Neural progenitor cell (in vitro differentiated cells): ENCODE measurements at regions not wholly inside any gene's neighbourhood (a gene's known extent, or its start where the extent isn't known, plus 50 kb on each side); places are given as distances from the start of the nearest gene placed in this dataset.

ENCODE experiments used
- EZH2phosphoT487 ChIP-seq: fragments of 200-600 bp; sonication (generic); IDR thresholded peaks from 2 replicates; pipeline ENCODE4 v1.6.1; 2017; ENCODE audit warnings: antibody characterized with exemption
- TF ChIP-seq, protein P1 (sequence below): fragments of 200-600 bp; sonication (generic); IDR thresholded peaks from 2 replicates; pipeline ENCODE4 v1.5.1; 2017; ENCODE audit warnings: antibody characterized with exemption, mild to moderate bottlenecking

DNA sequence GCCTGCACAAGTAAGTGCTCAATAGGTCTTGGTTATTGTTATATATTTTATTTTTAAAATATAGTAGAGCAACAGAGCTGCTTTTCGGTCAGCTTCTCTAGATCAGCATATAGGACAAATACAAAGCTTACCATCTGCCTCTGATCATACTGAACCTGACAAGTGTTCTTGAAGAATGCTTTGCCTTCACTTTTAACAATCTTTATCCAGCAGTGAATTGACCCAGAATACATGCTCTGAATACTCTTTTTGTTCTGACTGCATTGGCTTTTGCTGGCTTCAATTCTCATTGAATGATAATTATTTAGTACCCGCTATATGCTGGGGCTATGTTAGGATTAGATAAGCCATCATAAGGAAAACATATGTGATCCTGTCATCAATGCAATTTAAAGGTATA lies 137.8 kb downstream of the DHRS2 start:
- no peak for TF ChIP-seq EZH2phosphoT487
- TF ChIP-seq, protein P1, sequence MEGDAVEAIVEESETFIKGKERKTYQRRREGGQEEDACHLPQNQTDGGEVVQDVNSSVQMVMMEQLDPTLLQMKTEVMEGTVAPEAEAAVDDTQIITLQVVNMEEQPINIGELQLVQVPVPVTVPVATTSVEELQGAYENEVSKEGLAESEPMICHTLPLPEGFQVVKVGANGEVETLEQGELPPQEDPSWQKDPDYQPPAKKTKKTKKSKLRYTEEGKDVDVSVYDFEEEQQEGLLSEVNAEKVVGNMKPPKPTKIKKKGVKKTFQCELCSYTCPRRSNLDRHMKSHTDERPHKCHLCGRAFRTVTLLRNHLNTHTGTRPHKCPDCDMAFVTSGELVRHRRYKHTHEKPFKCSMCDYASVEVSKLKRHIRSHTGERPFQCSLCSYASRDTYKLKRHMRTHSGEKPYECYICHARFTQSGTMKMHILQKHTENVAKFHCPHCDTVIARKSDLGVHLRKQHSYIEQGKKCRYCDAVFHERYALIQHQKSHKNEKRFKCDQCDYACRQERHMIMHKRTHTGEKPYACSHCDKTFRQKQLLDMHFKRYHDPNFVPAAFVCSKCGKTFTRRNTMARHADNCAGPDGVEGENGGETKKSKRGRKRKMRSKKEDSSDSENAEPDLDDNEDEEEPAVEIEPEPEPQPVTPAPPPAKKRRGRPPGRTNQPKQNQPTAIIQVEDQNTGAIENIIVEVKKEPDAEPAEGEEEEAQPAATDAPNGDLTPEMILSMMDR = no peak
